ENCODE measurements at regions not wholly inside any gene's neighbourhood (a gene's known extent, or its start where the extent isn't known, plus 50 kb on each side); places are given as distances from the start of the nearest gene placed in this dataset.

GRCh38 chr3:104731074-104731473 lies 635.6 kb upstream of the ALCAM start:
- no peak for DNase-seq

- no peak for DNase-seq
Observed at GRCh38 chr3:104734627-104735026, 632.1 kb upstream of the ALCAM start.

GRCh38 chr3:104735691-104736090 lies 631.0 kb upstream of the ALCAM start:
- DNase-seq: no peak

- no peak for DNase-seq
Observed at GRCh38 chr3:104738271-104738670, 628.4 kb upstream of the ALCAM start.

- DNase-seq: no peak
Observed at GRCh38 chr3:104740874-104741379, 625.8 kb upstream of the ALCAM start.

GRCh38 chr3:104742044-104742443 lies 624.7 kb upstream of the ALCAM start:
- DNase-seq: no peak

- no peak for DNase-seq
Observed at GRCh38 chr3:104745313-104745712, 621.4 kb upstream of the ALCAM start.

- DNase-seq: no peak
Observed at GRCh38 chr3:104746056-104746455, 620.7 kb upstream of the ALCAM start.

- DNase-seq: no peak
Observed at GRCh38 chr3:104750581-104750980, 616.1 kb upstream of the ALCAM start.

GRCh38 chr3:104755791-104756190 lies 610.9 kb upstream of the ALCAM start:
- no peak for DNase-seq

GRCh38 chr3:104763007-104763406 lies 603.7 kb upstream of the ALCAM start:
- DNase-seq: no peak

GRCh38 chr3:104764496-104764895 lies 602.2 kb upstream of the ALCAM start:
- DNase-seq: no peak

GRCh38 chr3:104768886-104769285 lies 597.8 kb upstream of the ALCAM start:
- no peak for DNase-seq

- DNase-seq: no peak
Observed at GRCh38 chr3:104779324-104779723, 587.4 kb upstream of the ALCAM start.

GRCh38 chr3:104781112-104781511 lies 585.6 kb upstream of the ALCAM start:
- no peak for DNase-seq

GRCh38 chr3:104785947-104786346 lies 580.8 kb upstream of the ALCAM start:
- DNase-seq: no peak

- DNase-seq: no peak
Observed at GRCh38 chr3:104787306-104787705, 579.4 kb upstream of the ALCAM start.

- no peak for DNase-seq
Observed at GRCh38 chr3:104788807-104789206, 577.9 kb upstream of the ALCAM start.

GRCh38 chr3:104791331-104791730 lies 575.4 kb upstream of the ALCAM start:
- no peak for DNase-seq

- no peak for DNase-seq
Observed at GRCh38 chr3:104796556-104796955, 570.2 kb upstream of the ALCAM start.

GRCh38 chr3:104805042-104805441 lies 561.7 kb upstream of the ALCAM start:
- DNase-seq: no peak

GRCh38 chr3:104805508-104805907 lies 561.2 kb upstream of the ALCAM start:
- no peak for DNase-seq

- DNase-seq: no peak
Observed at GRCh38 chr3:104810896-104811295, 555.8 kb upstream of the ALCAM start.

GRCh38 chr3:104816008-104816407 lies 550.7 kb upstream of the ALCAM start:
- no peak for DNase-seq

GRCh38 chr3:104816716-104817115 lies 550.0 kb upstream of the ALCAM start:
- no peak for DNase-seq

- DNase-seq: no peak
Observed at GRCh38 chr3:104819333-104819732, 547.4 kb upstream of the ALCAM start.
